ENCODE measurements at regions not wholly inside any gene's neighbourhood (a gene's known extent, or its start where the extent isn't known, plus 50 kb on each side); places are given as distances from the start of the nearest gene placed in this dataset.

DNA sequence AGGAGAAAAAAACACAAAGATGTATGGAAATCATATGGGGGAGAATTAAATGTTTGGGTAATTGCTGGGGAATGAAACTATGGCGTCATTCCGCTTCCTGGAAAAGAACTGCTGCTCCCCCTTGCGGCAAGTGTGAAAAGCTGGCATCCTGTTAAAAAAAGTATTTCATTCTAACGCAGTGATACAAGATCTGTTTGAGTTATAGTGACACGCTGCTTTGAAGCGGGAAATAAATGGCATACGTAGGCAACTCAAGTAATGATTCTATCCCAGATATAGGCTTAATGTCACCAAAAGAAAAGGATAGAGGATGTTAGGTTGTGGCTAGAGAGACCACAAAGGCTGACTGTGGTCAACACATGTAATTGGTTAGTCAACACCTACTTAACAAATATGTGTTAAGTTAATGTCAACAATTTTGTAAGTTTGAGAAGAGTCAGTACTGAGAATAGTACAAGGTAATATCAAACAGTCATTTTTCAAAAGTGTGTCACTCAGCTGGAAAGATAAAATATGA is 70.2 kb upstream of the ALDH1A1 start (continued):
- TF ChIP-seq YY1 (IDR thresholded peaks at IDR 0.05; ENCODE audit: borderline replicate concordance in 1 of 3, control insufficient read depth in 1 of 3, extremely low read depth in 1 of 3, insufficient read depth in 3 of 3, insufficient read length in 1 of 3, insufficient replicate concordance in 2 of 3, low read depth in 1 of 3, low read length in 2 of 3) (peak in 1 of 3 experiments; percentile 24), CBX3 (IDR thresholded peaks at IDR 0.05; ENCODE audit: borderline replicate concordance in 1 of 2, low read length in 2 of 2) (peak in 1 of 2 experiments; percentile 50; a peak in 2 of 3 replicates), MYBL2 (IDR thresholded peaks at IDR 0.05; ENCODE audit: low read depth) (no peak), MYBL2 (CRISPR knock-in tag; IDR thresholded peaks at IDR 0.05; ENCODE audit: borderline replicate concordance) (no peak), BDP1 (IDR thresholded peaks at IDR 0.05; ENCODE audit: insufficient read depth, insufficient read length) (no peak), RNF2 (IDR thresholded peaks at IDR 0.05) (no peak), HDAC2 (IDR thresholded peaks at IDR 0.05) (no peak), GTF2F1 (IDR thresholded peaks at IDR 0.05; ENCODE audit: low read depth, low read length) (no peak), XRCC3 (IDR thresholded peaks at IDR 0.05) (no peak), MTA1 (IDR thresholded peaks at IDR 0.05; ENCODE audit: borderline replicate concordance) (peak; percentile 13; the same call in 1 of the 2 replicates), ERF (CRISPR knock-in tag; IDR thresholded peaks at IDR 0.05) (no peak), ZNF24 (IDR thresholded peaks at IDR 0.05) (no peak)
- TF ChIP-seq, protein P1, sequence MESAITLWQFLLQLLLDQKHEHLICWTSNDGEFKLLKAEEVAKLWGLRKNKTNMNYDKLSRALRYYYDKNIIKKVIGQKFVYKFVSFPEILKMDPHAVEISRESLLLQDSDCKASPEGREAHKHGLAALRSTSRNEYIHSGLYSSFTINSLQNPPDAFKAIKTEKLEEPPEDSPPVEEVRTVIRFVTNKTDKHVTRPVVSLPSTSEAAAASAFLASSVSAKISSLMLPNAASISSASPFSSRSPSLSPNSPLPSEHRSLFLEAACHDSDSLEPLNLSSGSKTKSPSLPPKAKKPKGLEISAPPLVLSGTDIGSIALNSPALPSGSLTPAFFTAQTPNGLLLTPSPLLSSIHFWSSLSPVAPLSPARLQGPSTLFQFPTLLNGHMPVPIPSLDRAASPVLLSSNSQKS (CRISPR knock-in tag; IDR thresholded peaks at IDR 0.05): no peak
- TF ChIP-seq, protein P2, sequence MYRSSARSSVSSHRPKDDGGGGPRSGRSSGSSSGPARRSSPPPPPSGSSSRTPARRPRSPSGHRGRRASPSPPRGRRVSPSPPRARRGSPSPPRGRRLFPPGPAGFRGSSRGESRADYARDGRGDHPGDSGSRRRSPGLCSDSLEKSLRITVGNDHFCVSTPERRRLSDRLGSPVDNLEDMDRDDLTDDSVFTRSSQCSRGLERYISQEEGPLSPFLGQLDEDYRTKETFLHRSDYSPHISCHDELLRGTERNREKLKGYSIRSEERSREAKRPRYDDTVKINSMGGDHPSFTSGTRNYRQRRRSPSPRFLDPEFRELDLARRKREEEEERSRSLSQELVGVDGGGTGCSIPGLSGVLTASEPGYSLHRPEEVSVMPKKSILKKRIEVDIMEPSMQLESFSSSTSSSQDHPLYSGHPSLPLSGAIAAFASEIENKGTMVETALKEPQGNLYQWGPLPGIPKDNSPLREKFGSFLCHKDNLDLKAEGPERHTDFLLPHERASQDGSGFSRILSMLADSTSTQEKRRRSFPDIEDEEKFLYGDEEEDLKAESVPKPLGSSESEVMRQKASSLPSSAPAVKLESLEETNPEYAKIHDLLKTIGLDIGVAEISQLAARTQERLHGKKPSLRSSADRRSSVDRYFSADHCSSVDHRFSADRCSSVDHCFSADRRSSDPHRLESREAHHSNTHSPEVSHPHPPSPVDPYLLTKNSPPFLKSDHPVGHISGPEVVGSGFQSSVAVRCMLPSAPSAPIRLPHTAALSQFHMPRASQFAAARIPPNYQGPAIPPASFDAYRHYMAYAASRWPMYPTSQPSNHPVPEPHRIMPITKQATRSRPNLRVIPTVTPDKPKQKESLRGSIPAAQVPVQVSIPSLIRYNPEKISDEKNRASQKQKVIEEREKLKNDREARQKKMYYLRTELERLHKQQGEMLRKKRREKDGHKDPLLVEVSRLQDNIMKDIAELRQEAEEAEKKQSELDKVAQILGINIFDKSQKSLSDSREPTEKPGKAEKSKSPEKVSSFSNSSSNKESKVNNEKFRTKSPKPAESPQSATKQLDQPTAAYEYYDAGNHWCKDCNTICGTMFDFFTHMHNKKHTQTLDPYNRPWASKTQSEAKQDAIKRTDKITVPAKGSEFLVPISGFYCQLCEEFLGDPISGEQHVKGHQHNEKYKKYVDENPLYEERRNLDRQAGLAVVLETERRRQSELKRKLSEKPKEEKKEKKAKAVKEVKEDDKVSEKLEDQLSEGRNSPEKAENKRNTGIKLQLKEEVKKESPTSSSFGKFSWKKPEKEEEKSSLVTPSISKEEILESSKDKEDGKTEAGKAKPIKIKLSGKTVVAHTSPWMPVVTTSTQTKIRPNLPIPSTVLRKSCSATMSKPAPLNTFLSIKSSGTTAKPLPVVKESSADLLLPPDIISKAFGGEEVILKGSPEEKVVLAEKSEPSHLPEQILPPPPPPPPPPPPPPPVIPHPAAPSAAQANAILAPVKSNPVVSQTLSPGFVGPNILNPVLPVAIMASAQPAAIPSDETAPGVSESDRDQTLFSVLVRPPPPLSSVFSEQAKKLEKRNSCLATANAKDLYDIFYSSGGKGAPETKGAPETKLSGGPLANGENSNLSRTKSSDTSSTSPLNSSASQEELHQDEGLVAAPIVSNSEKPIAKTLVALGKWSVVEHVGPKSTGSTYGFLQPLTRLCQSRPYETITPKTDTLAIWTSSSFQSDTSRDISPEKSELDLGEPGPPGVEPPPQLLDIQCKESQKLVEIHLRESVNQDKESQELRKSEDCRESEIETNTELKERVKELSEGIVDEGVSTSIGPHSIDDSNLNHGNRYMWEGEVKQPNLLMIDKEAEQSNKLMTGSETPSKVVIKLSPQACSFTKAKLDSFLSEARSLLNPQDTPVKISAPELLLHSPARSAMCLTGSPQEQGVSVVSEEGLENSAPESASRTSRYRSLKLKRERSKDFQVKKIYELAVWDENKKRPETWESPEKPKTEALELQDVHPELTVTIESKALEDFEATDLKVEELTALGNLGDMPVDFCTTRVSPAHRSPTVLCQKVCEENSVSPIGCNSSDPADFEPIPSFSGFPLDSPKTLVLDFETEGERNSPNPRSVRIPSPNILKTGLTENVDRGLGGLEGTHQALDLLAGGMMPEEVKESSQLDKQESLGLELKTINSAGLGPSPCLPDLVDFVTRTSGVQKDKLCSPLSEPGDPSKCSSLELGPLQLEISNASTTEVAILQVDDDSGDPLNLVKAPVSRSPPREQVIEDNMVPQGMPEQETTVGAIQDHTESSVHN (IDR thresholded peaks at IDR 0.05; ENCODE audit: borderline replicate concordance in 1 of 2, low read depth in 1 of 2): no peak
- TF ChIP-seq, protein P3, sequence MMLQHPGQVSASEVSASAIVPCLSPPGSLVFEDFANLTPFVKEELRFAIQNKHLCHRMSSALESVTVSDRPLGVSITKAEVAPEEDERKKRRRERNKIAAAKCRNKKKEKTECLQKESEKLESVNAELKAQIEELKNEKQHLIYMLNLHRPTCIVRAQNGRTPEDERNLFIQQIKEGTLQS (IDR thresholded peaks at IDR 0.05): peak; percentile 60
- TF ChIP-seq, protein P3 (CRISPR knock-in tag; conservative IDR thresholded peaks at IDR 0.05): no peak
- TF ChIP-seq, protein P4, sequence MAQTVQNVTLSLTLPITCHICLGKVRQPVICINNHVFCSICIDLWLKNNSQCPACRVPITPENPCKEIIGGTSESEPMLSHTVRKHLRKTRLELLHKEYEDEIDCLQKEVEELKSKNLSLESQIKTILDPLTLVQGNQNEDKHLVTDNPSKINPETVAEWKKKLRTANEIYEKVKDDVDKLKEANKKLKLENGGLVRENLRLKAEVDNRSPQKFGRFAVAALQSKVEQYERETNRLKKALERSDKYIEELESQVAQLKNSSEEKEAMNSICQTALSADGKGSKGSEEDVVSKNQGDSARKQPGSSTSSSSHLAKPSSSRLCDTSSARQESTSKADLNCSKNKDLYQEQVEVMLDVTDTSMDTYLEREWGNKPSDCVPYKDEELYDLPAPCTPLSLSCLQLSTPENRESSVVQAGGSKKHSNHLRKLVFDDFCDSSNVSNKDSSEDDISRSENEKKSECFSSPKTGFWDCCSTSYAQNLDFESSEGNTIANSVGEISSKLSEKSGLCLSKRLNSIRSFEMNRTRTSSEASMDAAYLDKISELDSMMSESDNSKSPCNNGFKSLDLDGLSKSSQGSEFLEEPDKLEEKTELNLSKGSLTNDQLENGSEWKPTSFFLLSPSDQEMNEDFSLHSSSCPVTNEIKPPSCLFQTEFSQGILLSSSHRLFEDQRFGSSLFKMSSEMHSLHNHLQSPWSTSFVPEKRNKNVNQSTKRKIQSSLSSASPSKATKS (CRISPR knock-in tag; IDR thresholded peaks at IDR 0.05): no peak
